Astrocyte (in vitro differentiated cells and primary cell): ENCODE measurements at regions not wholly inside any gene's neighbourhood (a gene's known extent, or its start where the extent isn't known, plus 50 kb on each side); places are given as distances from the start of the nearest gene placed in this dataset.

Experiments used
- CTCF ChIP-seq: IDR thresholded peaks from 2 replicates; pipeline ENCODE4 v1.5.1; 2011; ENCODE audit warnings: low read depth, mild to moderate bottlenecking, inconsistent platforms, low read length, moderate library complexity; ENCODE audit not compliant: insufficient read depth
- EZH2 ChIP-seq: IDR thresholded peaks from 2 replicates; pipeline ENCODE4 v1.6.1; 2012; ENCODE audit warnings: mild to moderate bottlenecking, low read length, inconsistent platforms; ENCODE audit not compliant: insufficient read depth

GRCh38 chrX:39019056-39019455 is 217.8 kb downstream of the MID1IP1 start:
- TF ChIP-seq EZH2 = no peak
- no peak for TF ChIP-seq CTCF
